ENCODE measurements at regions not wholly inside any gene's neighbourhood (a gene's known extent, or its start where the extent isn't known, plus 50 kb on each side); places are given as distances from the start of the nearest gene placed in this dataset.

DNA sequence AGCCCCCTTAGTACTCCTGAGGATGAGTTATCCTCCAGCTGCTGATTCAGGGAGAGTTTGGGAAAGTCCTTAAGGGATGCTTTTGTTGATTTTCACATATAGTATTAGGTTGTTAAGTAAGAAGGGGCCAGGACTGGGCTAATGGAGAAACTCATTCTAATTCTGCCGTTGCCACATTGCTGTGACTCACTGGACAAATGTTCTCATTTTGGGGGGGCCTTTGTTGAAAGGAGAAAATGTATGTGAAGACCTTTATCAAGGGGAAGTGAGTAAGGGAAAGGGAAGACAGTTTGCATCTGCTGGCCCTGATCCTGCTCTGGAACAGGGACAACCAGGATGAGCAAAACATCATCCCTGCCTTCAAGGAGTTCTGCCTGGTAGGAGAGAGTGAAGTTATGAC is 123.2 kb upstream of the FGGY start:
- TF ChIP-seq, protein P1, sequence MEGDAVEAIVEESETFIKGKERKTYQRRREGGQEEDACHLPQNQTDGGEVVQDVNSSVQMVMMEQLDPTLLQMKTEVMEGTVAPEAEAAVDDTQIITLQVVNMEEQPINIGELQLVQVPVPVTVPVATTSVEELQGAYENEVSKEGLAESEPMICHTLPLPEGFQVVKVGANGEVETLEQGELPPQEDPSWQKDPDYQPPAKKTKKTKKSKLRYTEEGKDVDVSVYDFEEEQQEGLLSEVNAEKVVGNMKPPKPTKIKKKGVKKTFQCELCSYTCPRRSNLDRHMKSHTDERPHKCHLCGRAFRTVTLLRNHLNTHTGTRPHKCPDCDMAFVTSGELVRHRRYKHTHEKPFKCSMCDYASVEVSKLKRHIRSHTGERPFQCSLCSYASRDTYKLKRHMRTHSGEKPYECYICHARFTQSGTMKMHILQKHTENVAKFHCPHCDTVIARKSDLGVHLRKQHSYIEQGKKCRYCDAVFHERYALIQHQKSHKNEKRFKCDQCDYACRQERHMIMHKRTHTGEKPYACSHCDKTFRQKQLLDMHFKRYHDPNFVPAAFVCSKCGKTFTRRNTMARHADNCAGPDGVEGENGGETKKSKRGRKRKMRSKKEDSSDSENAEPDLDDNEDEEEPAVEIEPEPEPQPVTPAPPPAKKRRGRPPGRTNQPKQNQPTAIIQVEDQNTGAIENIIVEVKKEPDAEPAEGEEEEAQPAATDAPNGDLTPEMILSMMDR (IDR thresholded peaks at IDR 0.05), result no peak
- TF ChIP-seq POLR2A (IDR thresholded peaks at IDR 0.05), result no peak

All from lower leg skin (tissue), 3 donors.